NCI-H748 treated with DMSO at 0.1 percent for 48 hours (cell line): ENCODE measurements at regions not wholly inside any gene's neighbourhood (a gene's known extent, or its start where the extent isn't known, plus 50 kb on each side); places are given as distances from the start of the nearest gene placed in this dataset.
"Not testable (repeated sequence)": the region's sequence is repeated elsewhere in the genome, so short reads cannot be mapped to it uniquely, and the experiment has no call there.

Experiments
- DNase-seq: peaks from one replicate; lab custom pipeline; 2025; lab: John Stamatoyannopoulos, UW

- no peak for DNase-seq
These were observed 446.8 kb upstream of the DPH6 start for GRCh38 chr15:35992791-35993190.

- no peak for DNase-seq
These were observed 447.2 kb upstream of the DPH6 start for GRCh38 chr15:35993196-35993595.

DNA sequence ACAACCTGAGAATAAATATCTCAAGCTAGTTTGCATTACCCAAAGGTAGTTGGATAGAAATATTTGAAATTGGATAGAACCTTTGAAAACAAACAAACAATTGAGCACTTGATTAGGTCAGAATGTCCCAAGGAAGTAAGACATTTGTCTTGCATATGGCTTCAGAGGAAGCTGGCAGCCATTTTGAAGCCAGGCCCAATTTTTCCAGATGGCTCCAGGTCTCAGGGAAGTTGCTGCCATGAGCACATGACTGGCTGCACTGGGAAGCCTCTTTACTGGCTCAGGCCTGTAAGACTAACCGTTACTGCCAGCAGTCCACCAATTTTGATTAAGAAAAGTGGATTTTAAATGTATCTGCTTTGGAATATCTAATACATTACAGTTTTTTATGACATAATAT, 448.9 kb upstream of the DPH6 start:
- no peak for DNase-seq

- DNase-seq = no peak
These were observed 453.0 kb upstream of the DPH6 start for GRCh38 chr15:35998663-35999602.

DNA sequence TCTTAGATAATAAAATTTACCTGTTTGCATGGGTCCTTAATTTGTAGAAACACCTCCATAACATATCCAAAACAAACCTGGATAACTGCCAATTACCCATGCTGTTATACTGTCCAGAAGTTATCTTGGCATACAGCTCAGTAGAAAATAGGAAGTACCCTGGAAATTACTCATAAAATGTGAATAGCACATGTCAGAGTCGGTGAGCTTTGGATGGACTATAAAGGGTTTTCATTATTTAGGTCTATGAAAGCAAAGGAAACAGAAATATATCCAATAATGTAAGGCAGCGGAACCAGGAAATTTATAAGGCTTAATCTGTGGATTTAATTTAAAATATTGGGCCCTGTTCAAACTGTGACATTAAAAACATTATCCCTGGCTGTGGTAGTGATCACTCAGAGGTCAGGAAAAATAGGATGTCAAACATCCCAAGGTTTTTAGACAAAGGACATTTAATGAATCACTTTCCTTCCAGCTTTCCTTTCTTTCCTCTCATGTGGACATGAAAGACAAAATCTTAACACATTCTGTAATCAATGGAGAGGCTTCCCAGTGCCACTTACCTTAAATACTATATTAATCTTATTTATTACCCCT, 459.0 kb upstream of the DPH6 start:
- DNase-seq = no peak

GRCh38 chr15:36005542-36005941, 459.6 kb upstream of the DPH6 start:
- no peak for DNase-seq

DNA sequence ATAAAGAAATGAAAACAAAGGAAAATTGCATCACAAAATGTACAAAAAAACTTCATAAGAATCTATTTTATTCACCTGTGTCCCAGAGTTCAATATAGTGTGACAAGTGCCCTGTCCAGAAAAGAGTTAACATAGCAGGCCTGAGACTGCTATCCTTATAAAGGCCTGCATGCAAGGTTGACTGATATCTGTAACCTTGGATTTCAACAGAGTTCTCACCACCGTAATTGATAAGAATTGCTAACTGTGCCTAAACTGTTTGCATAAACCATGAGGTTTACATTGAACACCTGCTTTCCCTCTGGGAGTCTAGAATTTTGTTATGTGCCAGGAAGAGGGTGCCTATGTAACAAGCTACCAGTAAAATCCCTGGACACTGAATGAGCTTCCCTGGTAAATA, 461.7 kb upstream of the DPH6 start:
- no peak for DNase-seq

- no peak for DNase-seq
These were observed 462.8 kb upstream of the DPH6 start for GRCh38 chr15:36008719-36009118.

DNA sequence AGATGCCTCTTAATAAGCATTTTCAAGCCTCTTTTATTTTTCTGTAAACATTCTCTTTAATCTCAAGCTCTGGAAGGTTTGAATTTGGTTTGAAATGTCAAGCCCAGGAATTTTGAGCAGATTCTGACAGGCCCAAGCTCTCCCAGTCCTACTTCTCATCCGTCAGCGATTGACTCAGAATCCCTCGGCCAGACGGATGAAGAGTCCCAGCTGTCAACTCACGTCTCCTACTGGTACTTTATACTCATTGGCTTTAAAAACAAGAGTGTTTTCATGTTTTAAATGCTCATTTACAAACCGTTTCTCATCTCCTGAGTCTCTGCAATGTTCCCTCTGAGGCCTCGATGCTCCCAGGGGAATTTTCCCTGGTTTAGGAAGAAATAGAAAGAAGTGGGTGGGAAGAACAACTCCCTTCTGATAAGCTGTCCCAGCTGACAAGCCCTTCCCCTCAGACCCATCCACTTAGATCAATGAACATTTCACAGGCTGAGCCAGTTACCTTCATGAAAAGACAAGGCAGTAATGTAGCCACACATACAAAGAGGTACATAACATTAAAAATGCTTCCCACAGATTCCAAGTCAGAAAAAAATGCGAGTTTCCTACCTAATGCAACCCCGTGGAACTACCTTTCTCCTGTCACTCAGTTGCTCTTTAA, 478.2 kb upstream of the DPH6 start:
- no peak for DNase-seq

GRCh38 chr15:36026627-36027283, 480.8 kb upstream of the DPH6 start:
- DNase-seq = no peak

DNA sequence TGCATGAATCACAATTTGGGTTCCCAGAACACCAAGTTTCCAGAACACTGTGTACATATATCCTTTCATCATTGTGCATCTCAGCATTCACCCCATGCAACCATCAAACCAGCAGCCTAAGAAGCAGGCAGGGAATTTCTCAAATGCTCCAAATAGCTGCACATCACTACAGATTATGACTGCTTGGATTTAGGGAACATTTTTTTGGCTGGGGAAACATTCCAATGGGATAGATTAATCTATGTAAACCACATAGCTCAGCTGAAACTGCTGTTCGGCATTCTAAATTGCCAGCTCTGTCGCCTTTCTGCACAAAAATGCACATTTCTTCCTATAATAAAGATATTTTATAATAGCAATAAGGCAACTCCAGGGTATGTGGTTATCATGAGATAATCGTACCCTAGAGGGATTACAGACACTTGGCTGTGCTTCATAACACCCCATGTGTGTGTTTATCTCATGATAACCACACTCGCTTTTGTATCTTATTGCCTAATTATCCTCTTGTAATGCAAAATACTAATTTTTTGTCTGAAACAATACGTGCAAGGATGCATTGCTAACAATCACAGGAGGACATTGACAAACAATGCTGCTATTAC, 483.7 kb upstream of the DPH6 start:
- no peak for DNase-seq

DNA sequence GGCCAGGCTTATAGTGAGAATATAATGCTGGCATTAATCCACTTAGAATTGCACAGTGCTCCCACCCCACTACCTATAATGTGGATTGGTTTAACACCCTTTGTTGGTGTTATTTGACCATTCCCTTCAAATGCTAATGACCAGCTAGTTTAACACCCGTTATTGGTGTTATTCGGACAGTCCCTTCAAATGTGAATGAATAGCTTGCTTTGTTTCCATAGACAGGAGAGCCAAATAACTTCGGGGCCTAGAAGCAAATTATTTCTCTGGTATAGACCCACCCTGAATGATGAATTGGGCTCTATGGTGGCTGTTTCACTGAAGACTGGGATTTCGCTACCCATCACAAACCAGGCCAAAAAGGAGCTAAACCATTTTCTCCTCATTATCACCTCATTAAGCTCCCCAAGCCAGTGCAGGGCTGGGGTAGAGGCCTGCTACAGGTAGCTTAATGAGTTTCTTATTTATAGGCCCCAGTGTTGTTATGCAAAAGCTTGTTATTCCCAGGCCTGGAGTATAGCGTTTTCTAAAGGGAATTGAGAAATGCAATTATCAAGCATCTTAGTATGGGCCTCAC, 494.1 kb upstream of the DPH6 start:
- no peak for DNase-seq

DNA sequence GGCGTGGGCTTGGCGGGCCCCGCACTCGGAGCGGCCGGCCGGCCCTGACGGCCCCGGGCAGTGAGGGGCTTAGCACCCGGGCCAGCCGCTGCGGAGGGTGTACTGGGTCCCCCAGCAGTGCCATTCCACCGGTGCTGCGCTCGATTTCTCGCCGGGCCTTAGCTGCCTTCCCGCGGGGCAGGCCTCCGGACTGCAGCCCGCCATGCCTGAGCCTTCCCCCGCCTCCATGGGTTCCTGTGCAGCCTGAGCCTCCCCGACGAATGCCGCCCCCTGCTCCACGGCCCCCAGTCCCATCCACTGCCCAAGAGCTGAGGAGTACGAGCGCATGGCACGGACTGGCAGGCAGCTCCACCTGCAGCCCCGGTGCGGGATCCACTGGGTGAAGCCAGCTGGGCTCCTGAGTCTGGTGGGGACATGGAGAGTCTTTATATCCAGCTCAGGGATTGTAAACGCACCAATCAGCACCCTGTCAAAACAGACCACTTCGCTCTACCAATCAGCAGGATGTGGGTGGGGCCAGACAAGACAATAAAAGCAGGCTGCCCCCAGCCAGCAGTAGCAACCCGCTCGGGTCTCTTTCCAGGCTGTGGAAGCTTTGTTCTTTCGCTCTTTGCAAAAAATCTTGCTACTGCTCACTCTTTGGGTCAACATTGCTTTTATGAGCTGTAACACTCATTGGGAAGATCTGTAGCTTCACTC, 501.2 kb upstream of the DPH6 start:
- not testable (repeated sequence) for DNase-seq

DNA sequence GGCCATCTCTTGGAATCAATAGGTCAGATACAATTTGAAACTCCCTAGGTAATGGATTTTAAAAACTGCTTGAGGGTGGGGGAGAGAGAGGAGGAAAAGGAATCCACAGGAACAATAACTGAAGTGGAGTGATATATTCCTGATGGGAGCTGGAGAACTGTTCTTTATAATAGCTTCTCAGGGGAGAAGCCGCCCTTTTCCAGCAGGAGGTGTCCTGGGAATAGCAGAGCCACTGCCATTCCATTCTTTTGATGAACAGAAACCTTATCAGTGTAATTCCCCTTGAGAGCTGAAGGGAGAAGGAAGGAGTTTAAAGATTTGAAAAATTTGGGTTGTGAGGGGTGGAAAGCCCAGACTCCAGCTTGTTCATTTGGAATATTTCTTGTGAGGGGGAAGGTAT, 504.9 kb upstream of the DPH6 start:
- DNase-seq = no peak

- DNase-seq = not testable (repeated sequence)
These were observed 506.7 kb upstream of the DPH6 start for GRCh38 chr15:36052641-36053040.

DNA sequence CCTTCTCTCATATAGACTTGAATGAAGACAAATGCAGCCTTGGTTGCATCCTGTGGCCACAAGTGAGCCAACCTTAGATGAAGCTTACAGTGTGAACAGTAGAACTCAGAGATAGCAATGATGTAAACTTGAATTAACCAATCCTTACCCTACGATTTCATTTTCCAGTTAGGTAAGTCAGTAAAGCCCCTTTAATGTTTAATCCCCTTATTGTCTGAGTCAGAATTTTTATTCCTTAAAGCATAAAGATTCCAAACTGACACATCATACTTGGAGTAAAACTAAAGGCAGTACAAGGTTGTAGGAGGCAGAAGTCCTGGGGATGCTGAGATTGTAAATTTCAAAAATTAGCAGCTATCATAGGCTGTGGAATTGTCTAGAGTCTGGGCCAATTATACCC, 507.8 kb upstream of the DPH6 start:
- no peak for DNase-seq

- no peak for DNase-seq
These were observed 513.6 kb upstream of the DPH6 start for GRCh38 chr15:36059596-36059995.

- DNase-seq = no peak
These were observed 516.4 kb upstream of the DPH6 start for GRCh38 chr15:36062357-36062756.

GRCh38 chr15:36066757-36067156, 512.7 kb upstream of the CDIN1 start:
- no peak for DNase-seq

GRCh38 chr15:36067483-36068274, 511.7 kb upstream of the CDIN1 start:
- no peak for DNase-seq
